Suppressor macrophage treated with lipopolysaccharide for 1 hour (primary cell): ENCODE measurements at regions not wholly inside any gene's neighbourhood (a gene's known extent, or its start where the extent isn't known, plus 50 kb on each side); places are given as distances from the start of the nearest gene placed in this dataset.

Experiments
- DNase-seq, 3 donors: peaks; one replicate each; pipeline ENCODE4 v3.0.0-alpha.2; 2020 to 2022

DNA sequence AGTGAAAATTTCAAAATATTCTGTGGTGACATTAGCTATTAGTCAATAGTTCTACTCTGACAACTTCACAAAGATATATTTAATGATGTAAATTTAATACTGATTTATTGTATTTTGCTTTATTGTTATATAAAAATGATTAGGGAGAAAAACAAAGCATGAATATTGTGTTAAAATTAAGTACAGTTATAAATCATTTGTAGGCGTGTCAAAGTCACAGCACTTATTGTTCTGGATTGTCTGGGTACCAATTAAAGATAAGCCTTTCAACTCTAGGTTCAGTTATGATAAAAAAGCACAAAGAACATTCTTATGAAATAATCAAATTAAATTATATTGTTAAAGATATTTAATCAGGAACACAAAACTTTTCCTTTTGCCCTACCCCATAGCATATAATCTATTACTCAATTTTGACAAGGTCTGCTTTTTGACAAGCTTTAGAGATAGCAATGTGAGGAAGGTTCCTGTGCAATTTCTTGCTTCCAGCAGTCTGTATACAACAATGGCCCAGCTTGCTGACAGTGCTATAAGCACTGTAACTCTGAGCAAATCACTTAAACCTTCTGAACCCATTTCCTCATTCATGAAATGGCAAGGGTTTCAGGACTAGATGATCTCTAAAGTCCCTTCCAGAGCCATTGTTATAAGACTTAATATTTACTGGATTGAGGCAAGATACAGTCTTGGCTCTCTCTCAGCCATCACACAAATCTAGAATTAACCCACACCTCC, 910.3 kb upstream of the LCORL start:
- no peak for DNase-seq

DNA sequence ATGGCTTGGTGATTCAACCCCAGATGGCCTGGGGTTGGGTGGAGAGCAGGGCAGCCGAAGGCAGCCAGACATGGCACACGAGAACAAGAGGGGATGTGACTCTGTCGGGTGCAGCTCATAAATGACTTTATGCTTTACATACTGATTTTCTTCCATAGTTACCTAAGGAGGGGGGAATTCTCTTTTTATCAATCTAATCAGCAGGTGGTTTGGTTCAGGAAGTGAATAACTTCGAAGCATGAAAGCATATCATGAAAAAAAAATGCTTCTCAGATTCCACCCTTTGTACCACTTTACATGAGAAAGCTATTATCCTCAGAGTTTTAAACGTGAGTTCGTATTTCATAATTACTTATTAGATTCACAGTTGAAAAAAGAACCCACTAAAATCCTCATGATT, 908.9 kb upstream of the LCORL start:
- DNase-seq: no peak

DNA sequence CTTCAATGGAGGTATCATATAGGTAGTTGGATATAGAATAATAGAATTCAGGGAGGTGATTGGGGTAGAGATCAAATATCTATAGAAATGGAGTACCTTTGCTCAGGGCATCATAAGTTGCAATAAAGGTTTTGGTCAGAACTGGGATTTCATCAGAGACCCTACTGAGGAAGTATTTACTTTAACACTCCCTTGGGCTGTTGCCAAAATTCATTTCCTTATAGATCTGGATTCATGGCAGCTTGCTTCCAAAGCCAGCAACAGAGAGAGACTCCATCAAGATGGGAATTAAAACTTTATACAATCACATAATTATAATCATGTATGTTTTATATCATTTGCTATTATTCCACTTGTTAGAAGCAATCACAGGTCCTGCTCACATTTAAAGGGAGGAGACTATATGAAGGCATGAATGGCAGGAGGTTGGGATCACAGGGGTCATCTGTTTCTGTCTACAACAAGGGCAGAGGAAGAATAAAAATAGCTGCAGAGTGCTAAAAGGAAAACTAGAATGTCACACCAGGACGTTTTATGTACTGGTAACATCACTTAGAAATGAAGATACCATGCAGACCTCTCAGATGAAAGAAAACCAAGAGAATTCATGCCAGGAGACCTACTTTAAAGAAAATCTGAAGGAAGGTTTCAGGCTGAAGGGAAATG, 902.1 kb upstream of the LCORL start:
- no peak for DNase-seq

DNA sequence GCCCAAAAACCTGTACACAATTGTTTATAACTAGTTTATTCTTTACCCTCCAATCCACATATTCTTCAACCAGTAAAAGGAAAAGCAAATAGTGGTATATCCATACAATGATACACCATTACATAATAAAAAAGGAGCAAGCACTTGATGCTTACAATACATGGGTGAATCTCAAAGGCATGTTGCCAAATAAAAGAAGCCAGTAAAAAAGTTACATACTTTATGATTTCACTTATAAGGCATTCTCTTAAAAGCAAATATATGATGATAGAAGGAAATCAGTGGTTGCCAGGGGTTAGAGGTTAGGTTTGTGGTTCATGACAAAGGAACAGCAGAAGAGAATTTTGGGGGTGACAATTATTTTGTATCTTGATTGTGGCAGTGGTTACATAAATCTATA, 896.1 kb upstream of the LCORL start:
- DNase-seq: no peak

DNA sequence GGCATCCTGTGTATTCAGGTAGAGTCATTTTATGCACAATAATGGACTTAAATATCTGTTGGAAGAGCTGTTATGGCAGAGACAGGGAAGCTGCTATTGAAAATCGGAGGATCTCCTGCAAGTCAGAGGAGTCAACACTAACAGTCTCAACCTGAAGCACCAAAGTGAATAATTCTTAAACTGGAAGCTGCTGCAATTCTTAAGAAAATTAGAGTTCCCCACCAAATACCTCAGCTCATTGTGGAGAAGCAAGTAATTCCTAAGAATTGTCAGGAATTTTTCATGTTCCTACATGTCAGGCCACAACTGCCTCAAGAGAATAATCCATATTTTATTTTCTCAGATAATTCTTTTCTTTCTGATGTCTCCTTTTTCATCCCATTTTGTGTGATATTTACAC, 892.6 kb upstream of the LCORL start:
- DNase-seq: no peak

DNA sequence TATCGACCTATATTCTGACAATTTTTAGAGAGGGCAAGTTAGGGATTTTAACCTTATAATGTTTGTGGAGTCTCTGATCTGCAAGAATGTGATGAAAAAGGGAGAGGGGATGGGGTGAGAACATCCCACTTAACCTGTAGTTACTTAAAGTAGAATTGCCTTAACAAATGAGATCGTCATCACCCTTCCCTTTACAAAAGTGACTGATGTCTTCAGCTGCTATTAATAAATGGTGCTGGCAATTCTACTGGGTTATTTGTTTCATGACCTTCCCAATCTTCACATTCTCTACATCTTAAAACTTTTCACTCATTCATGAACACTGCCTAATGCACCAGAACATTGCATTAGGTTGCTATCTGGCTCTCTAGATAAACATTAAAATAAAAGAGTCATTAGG, 873.4 kb upstream of the LCORL start:
- no peak for DNase-seq

DNA sequence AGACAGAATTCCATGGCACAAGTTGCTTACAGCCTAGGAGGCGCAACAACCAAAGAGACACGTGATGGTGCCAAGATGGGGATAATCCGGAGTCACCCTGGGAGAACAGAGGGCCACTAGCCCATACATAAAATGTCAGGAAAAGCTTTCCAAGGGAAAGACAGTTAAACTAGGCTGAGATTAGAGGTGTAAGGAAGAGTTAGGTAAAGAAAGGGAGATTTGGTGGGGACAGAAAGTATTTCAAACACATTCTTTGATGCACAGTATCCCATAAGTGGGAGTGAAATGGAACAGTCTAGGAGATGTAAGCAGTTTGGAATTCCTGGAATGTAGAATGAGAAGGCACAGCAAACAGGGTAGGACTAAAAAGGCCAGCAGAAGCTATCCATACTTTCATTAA, 860.9 kb upstream of the LCORL start:
- no peak for DNase-seq

DNA sequence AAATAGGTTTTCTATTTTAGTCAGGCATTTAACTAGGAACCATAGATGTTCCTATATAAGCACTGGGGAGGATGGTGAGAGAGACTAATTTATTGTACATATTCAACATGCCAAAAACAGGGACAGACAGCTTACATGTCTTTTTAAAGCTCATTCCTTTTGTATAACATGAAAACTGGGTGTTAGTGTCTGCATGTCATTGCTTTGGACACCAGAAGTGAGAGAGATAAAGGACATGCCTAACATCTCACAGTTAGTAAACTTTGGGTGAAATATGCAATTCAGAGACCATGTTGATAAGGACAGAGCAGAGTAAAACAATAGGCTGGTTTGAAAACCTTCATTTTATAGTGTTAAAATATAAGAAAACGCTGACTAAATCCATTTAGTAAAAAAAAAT, 860.0 kb upstream of the LCORL start:
- no peak for DNase-seq

DNA sequence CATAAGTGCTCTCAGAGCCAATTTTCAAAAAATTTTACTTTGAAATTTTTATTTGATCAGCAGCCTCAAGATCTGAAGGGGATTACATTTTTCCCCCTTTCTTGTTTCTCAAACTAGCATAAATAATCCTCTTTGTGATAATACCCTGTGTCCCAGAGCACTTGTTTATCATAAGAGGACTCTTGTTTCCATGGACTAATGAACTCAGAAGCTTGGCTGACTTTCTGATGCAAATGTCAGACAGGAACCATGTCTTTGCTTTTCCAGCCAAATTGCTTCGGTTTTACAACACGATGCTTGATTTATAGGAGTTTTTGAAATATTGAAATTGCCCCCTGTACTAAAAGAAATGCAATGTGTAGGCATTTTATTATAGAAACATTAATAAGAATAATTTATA, 859.3 kb upstream of the LCORL start:
- DNase-seq: no peak

DNA sequence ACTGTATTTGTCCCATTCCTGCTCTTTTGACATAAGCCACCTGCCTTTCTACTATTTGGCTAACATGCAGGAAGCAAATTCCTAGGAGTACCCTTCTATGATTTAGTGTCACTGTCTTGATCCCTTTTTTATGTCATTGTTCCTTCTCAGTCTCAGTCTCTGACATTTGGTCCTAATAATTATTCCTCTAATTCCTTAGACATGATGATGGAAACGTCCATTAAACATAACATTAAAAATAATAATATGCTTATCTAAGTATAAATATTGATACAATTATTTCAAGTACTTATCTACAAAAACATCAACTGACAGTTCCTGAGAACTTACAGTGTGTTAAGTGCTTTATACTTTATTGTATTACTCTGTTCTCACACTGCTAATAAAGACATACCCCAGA, 857.0 kb upstream of the LCORL start:
- no peak for DNase-seq

DNA sequence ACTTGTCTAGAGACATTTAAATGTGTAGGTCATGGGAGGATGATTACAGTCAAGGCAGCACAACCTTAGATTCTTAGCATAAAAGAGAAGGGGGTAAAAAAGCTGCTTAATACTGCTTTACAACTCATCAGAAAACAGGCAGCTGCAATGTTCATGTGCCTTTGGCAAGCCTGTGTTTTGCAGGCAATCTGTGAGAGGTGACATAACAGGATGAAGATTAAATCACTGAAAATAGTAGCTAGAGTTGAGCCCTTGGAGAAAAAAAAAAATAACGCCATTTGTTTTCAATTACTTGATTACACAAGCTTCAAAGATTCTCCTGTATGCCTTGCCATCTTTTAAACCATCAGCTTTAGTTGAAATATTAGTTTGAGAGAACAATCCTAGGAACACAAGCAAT, 847.6 kb upstream of the LCORL start:
- DNase-seq: no peak

DNA sequence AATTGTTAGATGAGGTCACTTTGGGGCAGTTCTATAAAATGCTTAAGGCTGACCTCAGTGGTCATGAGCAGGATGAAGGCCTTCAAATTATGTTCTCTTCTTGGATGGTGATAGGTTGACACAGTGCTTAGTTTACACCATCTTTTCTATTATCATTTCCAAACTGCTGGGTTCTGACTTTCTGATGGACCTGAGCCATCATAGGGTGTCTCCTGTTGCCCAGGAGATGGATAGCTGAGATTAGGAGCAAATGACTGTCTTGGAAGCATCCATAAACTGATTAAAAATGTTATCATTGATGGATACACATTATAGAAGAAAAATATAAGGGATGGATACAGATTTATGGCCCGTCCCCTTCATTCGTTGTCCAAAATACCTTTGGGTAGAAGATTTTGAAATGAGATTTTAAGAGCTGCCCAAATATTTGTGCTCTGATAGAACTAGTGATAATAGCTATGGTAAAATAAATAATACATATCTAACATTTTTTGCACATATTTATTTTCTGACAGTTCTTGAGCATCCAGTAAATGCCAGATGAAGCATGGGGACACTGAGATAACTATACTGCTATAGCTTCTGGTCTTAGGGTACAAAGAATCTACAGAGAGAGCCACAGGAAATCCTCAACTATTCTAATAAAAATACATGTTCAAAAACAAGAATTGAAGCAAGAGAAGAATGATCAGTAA, 839.4 kb upstream of the LCORL start:
- no peak for DNase-seq

DNA sequence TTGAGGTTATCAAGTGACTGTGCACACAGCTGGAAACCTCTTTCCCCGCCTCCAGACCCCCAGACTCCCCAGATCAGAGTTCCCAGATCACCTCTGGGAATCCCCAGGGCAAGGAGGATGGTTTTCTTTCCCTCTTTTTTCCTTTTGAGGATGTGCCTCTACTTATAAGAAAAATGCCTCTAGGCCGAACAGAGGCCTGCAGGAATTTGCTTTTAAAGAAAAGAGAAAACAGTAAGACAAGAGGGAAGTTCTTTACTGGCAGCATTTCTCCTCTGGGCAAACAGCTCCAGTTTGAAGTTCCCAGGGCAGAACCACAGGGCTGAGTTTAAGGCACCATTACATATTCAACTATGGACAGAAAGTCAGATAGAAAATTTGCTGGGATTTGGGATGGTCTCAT, 837.9 kb upstream of the LCORL start:
- no peak for DNase-seq

DNA sequence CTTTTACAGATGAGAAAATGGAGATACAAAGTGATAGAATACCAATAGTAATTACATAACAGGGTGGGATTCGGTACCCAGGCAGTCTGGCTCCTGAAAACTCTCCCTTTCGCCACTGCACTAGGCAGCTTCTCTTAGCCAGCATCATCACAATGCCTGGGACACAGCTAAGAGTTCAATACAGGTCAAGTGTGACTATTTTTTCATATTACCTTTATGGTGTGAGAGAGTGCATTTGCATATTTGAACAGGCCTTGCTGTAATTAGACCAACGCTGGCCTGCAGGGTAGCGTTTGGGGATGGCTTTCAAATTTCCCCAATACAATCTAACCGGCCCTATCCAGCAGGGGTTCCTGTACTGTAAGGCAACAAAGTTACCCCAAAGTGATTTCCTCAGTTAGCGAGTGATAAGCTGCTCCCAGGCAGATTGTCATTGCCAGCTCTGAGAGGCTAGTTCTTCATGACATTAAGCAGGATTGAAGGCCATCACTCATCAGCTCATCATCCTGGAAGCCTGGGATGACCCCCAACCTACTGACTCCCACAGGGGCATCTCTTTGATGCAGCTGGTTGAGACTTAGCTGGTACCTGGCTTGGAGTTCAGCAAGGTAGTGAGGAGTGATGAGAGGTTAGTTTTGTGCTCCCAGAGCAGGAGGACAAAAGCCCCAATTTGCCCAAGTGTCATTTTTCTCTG, 836.8 kb upstream of the LCORL start:
- DNase-seq: no peak

DNA sequence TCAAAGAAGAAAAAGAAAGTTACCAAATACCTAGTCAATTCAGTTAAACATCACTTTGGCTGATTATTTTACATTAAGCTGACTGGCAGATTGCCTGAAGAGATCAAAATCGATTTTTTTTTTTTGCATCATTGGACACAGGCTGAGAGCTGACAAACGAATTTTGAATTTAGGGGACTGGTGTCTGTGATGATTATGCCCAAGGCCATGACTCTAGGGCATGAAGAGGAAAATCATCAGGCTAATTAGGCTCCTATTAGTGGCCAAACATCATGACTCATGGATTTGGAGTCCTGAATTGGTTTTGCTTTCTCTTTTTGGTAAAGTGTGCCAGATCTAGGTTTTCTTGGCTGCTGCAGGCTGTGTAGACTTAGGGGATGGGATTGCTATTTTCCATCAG, 829.3 kb upstream of the LCORL start:
- DNase-seq: no peak

DNA sequence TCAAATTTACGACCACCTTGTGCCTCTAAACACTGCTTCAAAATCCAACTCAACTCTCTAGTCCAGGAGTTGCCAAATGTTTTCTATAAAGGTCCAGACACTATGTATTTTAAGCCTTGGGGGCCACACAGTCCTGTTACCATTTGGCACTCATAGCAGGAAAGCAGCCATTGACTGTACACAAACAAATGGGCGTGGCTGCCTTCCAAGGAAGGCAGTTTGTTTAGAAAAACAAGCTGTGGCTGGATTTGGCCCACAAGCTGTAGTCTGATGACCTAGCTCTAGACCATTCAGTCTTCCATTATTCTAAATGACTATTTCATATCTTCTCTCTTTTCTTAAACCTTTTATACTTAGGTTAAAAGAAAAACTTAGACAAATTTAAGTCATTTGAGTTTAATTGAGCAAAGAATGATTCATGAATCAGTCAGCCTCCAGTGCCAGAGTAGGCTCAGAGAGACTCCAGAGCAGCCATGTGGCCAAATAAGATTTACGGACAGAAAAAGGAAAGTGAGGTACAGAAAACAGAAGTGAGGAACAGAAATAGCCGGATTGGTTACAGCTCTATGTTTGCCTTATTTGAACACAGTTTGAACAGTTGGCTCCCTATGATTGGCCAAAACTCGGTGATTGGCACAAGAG, 825.8 kb upstream of the LCORL start:
- DNase-seq: no peak

DNA sequence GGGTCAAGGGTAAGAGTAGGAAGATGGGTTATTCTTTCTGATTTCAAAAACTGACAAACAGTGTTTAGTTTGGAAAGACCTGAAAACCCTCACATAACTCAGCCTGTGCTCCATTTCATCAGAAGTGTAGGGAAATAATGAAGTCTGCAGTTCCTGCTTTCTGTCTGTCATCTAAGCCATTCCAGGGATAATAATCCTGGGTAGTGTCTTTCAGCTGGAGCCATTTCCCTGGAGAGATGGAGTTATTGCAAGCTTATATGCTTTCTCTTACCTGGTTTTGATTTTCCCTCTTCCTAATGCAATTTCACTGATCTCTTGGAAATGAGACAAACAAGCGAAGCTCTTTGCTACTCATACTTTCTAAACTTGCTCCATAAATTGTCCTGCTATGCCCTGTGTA, 824.8 kb upstream of the LCORL start:
- DNase-seq: no peak

DNA sequence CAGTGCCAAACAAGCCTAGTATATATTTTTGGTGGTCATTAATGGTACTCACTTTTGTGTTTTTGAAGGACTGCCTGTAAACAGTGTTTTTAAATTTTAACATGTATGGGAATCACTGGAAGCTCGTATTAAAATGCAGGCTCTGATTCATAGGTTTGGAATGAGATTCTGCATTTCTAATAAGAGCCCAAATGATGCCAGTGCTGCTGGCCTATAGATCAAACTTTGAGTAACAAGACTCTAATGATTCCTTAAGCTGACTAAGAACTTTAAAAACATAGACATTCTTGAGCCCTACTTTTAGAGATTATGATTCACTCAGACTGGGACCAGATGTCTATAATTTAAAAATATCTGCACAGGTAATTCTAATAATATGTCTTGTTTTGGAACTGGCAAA, 823.2 kb upstream of the LCORL start:
- no peak for DNase-seq

DNA sequence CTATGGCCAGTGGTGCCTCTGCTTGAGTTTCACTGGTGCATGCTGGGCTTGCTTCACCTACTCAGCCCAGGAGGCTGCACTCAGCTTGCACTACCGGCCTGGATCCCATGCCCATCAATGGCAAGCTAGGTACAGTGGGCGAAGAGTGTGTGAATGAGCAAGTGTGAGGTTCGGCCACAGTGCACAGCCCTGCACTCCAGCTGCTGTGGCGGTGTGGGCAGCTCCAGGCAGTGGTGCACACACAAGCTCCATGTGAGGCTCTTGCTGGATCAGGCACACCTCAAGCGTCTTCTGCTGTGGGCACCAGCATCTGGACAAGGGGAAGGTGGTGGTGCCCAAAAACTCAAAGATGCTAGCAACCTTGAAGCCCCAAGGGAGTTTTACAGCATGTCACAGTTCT, 820.9 kb upstream of the LCORL start:
- no peak for DNase-seq

DNA sequence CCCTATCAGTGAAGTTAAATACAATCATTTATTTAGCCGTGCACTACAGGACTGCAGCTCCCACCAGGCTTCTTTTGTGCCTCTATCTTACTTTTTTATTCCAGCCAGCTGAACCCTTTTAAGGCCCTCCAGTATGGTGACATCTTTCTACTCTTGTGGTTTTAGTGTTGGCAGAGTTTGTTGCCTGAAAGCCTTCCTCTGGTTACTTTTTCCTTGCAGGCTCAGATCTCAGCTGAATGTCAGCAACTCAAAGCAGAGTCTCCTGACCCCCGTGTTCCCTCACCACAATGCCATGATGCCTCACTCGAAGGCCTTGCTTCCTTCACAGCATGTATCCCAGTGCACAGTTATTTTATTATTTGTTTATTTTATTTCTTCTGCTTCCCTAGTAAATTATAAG, 818.9 kb upstream of the LCORL start:
- DNase-seq: no peak

DNA sequence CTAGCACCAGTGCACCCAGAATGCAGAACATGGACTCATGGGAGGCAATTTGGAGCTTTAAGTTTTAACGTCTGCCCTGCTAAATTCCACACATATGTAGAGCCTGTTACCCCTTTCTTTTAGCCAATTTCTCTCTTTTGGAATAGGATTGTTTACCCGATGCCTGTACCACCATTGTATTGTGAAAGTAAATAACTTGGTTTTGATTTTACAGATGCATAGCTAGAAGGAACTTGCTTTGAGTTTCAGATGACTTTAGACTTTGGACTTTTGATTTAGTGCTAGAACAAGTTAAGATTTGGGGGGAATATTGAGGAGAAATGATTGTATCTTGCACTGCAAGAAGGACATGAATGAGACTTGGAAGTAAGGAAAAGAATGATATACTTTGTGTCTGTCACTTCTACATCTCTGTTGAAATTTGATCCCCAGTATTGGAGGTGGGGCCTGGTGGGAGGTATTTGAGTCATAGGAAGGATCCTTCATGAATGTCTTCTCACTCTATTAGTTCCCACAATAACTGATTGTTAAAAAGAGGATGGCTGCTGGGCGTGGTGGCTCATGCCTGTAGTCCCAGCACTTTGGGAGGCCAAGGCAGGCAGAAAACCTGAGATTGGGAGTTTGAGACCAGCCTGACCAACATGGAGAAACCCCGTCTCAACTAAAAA, 794.8 kb upstream of the LCORL start:
- DNase-seq: no peak

DNA sequence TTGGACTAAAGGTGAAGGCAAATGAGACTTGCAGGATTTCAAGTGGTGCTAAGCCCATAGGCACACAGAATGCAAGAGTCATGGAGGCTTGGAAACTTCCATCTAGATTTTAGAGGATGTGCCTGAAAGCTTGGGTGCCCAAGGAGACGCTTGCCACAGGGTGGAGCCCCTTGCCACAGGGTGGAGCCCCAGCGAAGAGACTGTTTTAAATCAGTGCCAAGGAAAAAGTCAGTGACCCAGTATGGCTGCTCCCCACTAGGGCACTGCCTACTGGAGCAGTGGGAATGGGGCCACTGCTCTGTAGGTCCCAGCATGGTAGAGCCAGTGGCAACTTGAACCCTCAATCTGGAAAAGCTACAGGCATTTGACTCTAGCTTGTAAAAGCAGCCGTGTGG, 794.2 kb upstream of the LCORL start:
- DNase-seq: no peak
